Esophagus squamous epithelium (tissue), 5 donors: ENCODE measurements at regions not wholly inside any gene's neighbourhood (a gene's known extent, or its start where the extent isn't known, plus 50 kb on each side); places are given as distances from the start of the nearest gene placed in this dataset.

Experiments
- DNase-seq: peaks from one replicate; lab custom pipeline; 2025; lab: John Stamatoyannopoulos, UW
- H3K27ac ChIP-seq, 4 donors: fragments of 200-600 bp; sonication (generic); one replicate each; pipeline ENCODE4 v1.5.1; 2016 to 2019; ENCODE audit warnings: mild to moderate bottlenecking in 1 of 4
- H3K27me3 ChIP-seq, 4 donors: fragments of 200-600 bp; sonication (generic); 1 replicate in 3 of 4; 2 replicates in 1 of 4; pipeline versions ENCODE4 v1.5.1 to v1.6.0; 2017 to 2021; ENCODE audit warnings: antibody characterized with exemption in 1 of 4
- H3K36me3 ChIP-seq, 3 donors: fragments of 200-600 bp; sonication (generic); one replicate each; pipeline ENCODE4 v1.5.1; 2016 to 2019
- H3K4me1 ChIP-seq, 3 donors: fragments of 200-600 bp; sonication (generic); one replicate each; pipeline ENCODE4 v1.5.1; 2017 to 2019
- H3K4me3 ChIP-seq, 4 donors: fragments of 200-600 bp; sonication (generic); 1 replicate in 3 of 4; 2 replicates in 1 of 4; pipeline ENCODE4 v1.5.1; 2016 to 2019; ENCODE audit warnings: mild to moderate bottlenecking in 2 of 4, moderate library complexity in 1 of 4
- H3K9me3 ChIP-seq, 3 donors: fragments of 200-600 bp; sonication (generic); one replicate each; pipeline ENCODE4 v1.5.1; 2016 to 2019
- CTCF ChIP-seq, 6 experiments: fragments of 450-650 bp in 4 of 6; fragments of 200-600 bp in 2 of 6; sonication (generic) in 2 of 6; IDR thresholded peaks; one replicate each; pipeline ENCODE4 v1.5.1; 2016 to 2019; ENCODE audit warnings: antibody characterized with exemption in 6 of 6, mild to moderate bottlenecking in 4 of 6, moderate library complexity in 4 of 6
- POLR2A ChIP-seq, 4 donors: fragments of 450-650 bp; IDR thresholded peaks; one replicate each; pipeline ENCODE4 v1.6.1; 2017; ENCODE audit warnings: antibody characterized with exemption in 4 of 4, mild to moderate bottlenecking in 4 of 4, moderate library complexity in 3 of 4
- WGBS, 2 donors: methylation state at CpG; one replicate each; pipeline ENCODE4 v1.1.5; 2018; 5-methylcytosine and 5-hydroxymethylcytosine counted together
- intact Hi-C: fragments of 100-400 bp; cut with DNase I; formaldehyde crosslinking; loops from one replicate; pipeline ENCODE4 v1.15.0; 2022
- donor health status: DM: yes; HTN: yes; CAD: no.

- no peak overlapping the region for H3K4me3 ChIP-seq
- no peak overlapping the region for H3K27ac ChIP-seq
- intact Hi-C loops, result no loop called here
- DNase-seq, result no peak
- WGBS, 2 donors, result 15 to 25% methylated on average over 1 of the region's 1 CpG
- peaks cover 0 to 14% (median 3%) of the 10 kb centered on the region in 3 donors for H3K4me1 ChIP-seq
- H3K9me3 ChIP-seq, result no peaks in the 10 kb centered on the region
- peaks cover 0 to 4% (median 0%) of the 10 kb centered on the region in 4 donors for H3K27me3 ChIP-seq
- no peaks in the 10 kb centered on the region for H3K36me3 ChIP-seq
- TF ChIP-seq CTCF (IDR thresholded peaks at IDR 0.05) (no peak), POLR2A (IDR thresholded peaks at IDR 0.05) (no peak)
These were observed 53.1 kb upstream of the COL13A1 start for GRCh38 chr10:69748621-69749020.

GRCh38 chr10:69749178-69750010 lies 52.3 kb upstream of the COL13A1 start:
- Histone ChIP-seq H3K27ac (no peak overlapping the region), H3K9me3 (no peaks in the 10 kb centered on the region), H3K4me3 (no peak overlapping the region), H3K36me3 (no peaks in the 10 kb centered on the region), H3K27me3 (peaks cover 0 to 4% (median 0%) of the 10 kb centered on the region in 4 donors), H3K4me1 (peaks cover 0 to 14% (median 3%) of the 10 kb centered on the region in 3 donors)
- WGBS, 2 donors, result 50 to 60% methylated on average over 11 to 13 of the region's 17 CpGs
- no peak for DNase-seq
- intact Hi-C loops, result no loop called here
- TF ChIP-seq POLR2A (IDR thresholded peaks at IDR 0.05) (no peak), CTCF (IDR thresholded peaks at IDR 0.05) (no peak)

- Histone ChIP-seq H3K9me3 (no peaks in the 10 kb centered on the region), H3K4me1 (peaks cover 0 to 14% (median 3%) of the 10 kb centered on the region in 3 donors), H3K36me3 (no peaks in the 10 kb centered on the region), H3K4me3 (no peak overlapping the region), H3K27me3 (peaks cover 0 to 4% (median 0%) of the 10 kb centered on the region in 4 donors), H3K27ac (no peak overlapping the region)
- 79 to 87% methylated on average over 4 to 9 of the region's 9 CpGs for WGBS, 2 donors
- intact Hi-C loops, result no loop called here
- DNase-seq, result no peak
- TF ChIP-seq CTCF (IDR thresholded peaks at IDR 0.05), result no peak
- TF ChIP-seq POLR2A (IDR thresholded peaks at IDR 0.05), result no peak
These were observed 51.7 kb upstream of the COL13A1 start for GRCh38 chr10:69750011-69750373.

GRCh38 chr10:69750725-69751124 lies 51.0 kb upstream of the COL13A1 start:
- Histone ChIP-seq H3K36me3 (no peaks in the 10 kb centered on the region), H3K4me3 (no peak overlapping the region), H3K27ac (no peak overlapping the region), H3K27me3 (peaks cover 0 to 4% (median 0%) of the 10 kb centered on the region in 4 donors), H3K4me1 (peaks cover 0 to 14% (median 3%) of the 10 kb centered on the region in 3 donors), H3K9me3 (no peaks in the 10 kb centered on the region)
- DNase-seq, result no peak
- 50 to 71% methylated on average over 4 of the region's 4 CpGs for WGBS, 2 donors
- intact Hi-C loops, result no loop called here
- TF ChIP-seq POLR2A (IDR thresholded peaks at IDR 0.05) (no peak), CTCF (IDR thresholded peaks at IDR 0.05) (no peak)

GRCh38 chr10:69751214-69751613 lies 50.5 kb upstream of the COL13A1 start:
- TF ChIP-seq CTCF (IDR thresholded peaks at IDR 0.05) (no peak), POLR2A (IDR thresholded peaks at IDR 0.05) (no peak)
- Histone ChIP-seq H3K27me3 (peaks cover 0 to 4% (median 0%) of the 10 kb centered on the region in 4 donors), H3K27ac (no peak overlapping the region), H3K4me1 (peaks cover 0 to 14% (median 3%) of the 10 kb centered on the region in 3 donors), H3K36me3 (no peaks in the 10 kb centered on the region), H3K4me3 (no peak overlapping the region), H3K9me3 (no peaks in the 10 kb centered on the region)
- intact Hi-C loops, result no loop called here
- whole genome bisulfite sequencing, 2 donors, result 47 to 80% methylated on average over 4 of the region's 4 CpGs
- DNase-seq, result no peak
